IMR-90 (cell line): ENCODE measurements at regions not wholly inside any gene's neighbourhood (a gene's known extent, or its start where the extent isn't known, plus 50 kb on each side); places are given as distances from the start of the nearest gene placed in this dataset.

Source experiments
- ATAC-seq: fragments of 200-7000 bp; cut with Tn5 transposase; 2 replicates; pipeline ENCODE4 v1.9.1; 2020; ENCODE audit warnings: low read depth, mild to moderate bottlenecking, moderate library complexity
- BruUV-seq: library from RNA; stranded (reverse); fragments of 400-500 nt; replicated peaks from 2 replicates; lab custom pipeline; 2021; lab: Mats Ljungman, UMichigan
- CTCF ChIA-PET: fragments of 300-600 bp; formaldehyde crosslinking; extraction: SDS; loops from one replicate; lab custom pipeline; 2021; ENCODE audit warnings: antibody characterized with exemption; lab: Yijun Ruan, JAX
- POLR2A ChIA-PET: fragments of 300-600 bp; sonication (Branson Sonifier 250); formaldehyde crosslinking; loops from one replicate; lab custom pipeline; 2022; ENCODE audit warnings: antibody characterized with exemption; ENCODE audit not compliant: unreplicated experiment; lab: Charles Lee
- DNase-seq: peaks from one replicate; pipeline ENCODE4 v3.0.0; 2013
- H2AFZ ChIP-seq: replicated peaks from 2 replicates; pipeline ENCODE3; 2013; ENCODE audit warnings: low read length, mild to moderate bottlenecking; ENCODE audit not compliant: poor library complexity
- H2AK5ac ChIP-seq: 2 replicates; pipeline ENCODE4 v1.6.1; 2013; ENCODE audit warnings: low read depth, low read length, inconsistent platforms
- H2AK9ac ChIP-seq: replicated peaks from 2 replicates; pipeline ENCODE3; 2013; ENCODE audit warnings: mild to moderate bottlenecking, low read depth, low read length, moderate library complexity; ENCODE audit not compliant: poor library complexity
- H2BK120ac ChIP-seq: 2 replicates; pipeline ENCODE4 v1.6.1; 2013; ENCODE audit warnings: low read depth, low read length, inconsistent platforms
- H2BK15ac ChIP-seq: 3 replicates; pipeline ENCODE4 v1.6.1; 2013; ENCODE audit warnings: low read depth, low read length, inconsistent platforms
- H2BK20ac ChIP-seq: 2 replicates; pipeline ENCODE4 v1.6.1; 2013; ENCODE audit warnings: low read depth, mild to moderate bottlenecking, inconsistent platforms, low read length, moderate library complexity
- H2BK5ac ChIP-seq: 2 replicates; pipeline ENCODE4 v1.6.1; 2013; ENCODE audit warnings: mild to moderate bottlenecking, low read depth, low read length, inconsistent platforms; ENCODE audit not compliant: poor library complexity, severe bottlenecking
- H3K14ac ChIP-seq: replicated peaks from 2 replicates; pipeline ENCODE4 v1.6.1; 2013; ENCODE audit warnings: low read depth, low read length, inconsistent platforms
- H3K18ac ChIP-seq: 2 replicates; pipeline ENCODE4 v1.6.1; 2013; ENCODE audit warnings: low read depth, low read length, control low read depth
- H3K23ac ChIP-seq: 2 replicates; pipeline ENCODE4 v1.6.1; 2013; ENCODE audit warnings: low read depth, low read length, inconsistent platforms
- H3K27ac ChIP-seq: 2 replicates; pipeline ENCODE4 v1.5.1; 2013; ENCODE audit warnings: mild to moderate bottlenecking, control low read depth, low read length; ENCODE audit not compliant: insufficient read depth
- H3K27me3 ChIP-seq: 2 replicates; pipeline ENCODE4 v1.6.1; 2013; ENCODE audit warnings: low read length; ENCODE audit not compliant: control insufficient read depth, insufficient read depth
- H3K36me3 ChIP-seq: 2 replicates; pipeline ENCODE4 v1.6.1; 2013; ENCODE audit warnings: low read length, mixed read lengths; ENCODE audit not compliant: control insufficient read depth, insufficient read depth
- H3K4ac ChIP-seq: 2 replicates; pipeline ENCODE4 v1.6.1; 2013; ENCODE audit warnings: low read depth, low read length, inconsistent platforms
- H3K4me1 ChIP-seq: 2 replicates; pipeline ENCODE4 v1.6.1; 2013; ENCODE audit warnings: low read length, mixed read lengths; ENCODE audit not compliant: control insufficient read depth, insufficient read depth
- H3K4me2 ChIP-seq: 2 replicates; pipeline ENCODE4 v1.6.1; 2013; ENCODE audit warnings: low read depth, mild to moderate bottlenecking, control low read depth, low read length, moderate library complexity
- H3K4me3 ChIP-seq: 2 replicates; pipeline ENCODE4 v1.5.1; 2013; ENCODE audit warnings: low read depth, mild to moderate bottlenecking, control low read depth, low read length, moderate library complexity; ENCODE audit not compliant: insufficient read depth
- H3K56ac ChIP-seq: 2 replicates; pipeline ENCODE4 v1.6.1; 2013; ENCODE audit warnings: low read length, inconsistent platforms; ENCODE audit not compliant: insufficient read depth; ENCODE audit errors: extremely low read depth
- H3K79me1 ChIP-seq, 2 experiments: 2 replicates each; pipeline ENCODE4 v1.6.1; 2013; ENCODE audit warnings: low read length in 2 of 2, inconsistent platforms in 1 of 2, low read depth in 1 of 2
- H3K9ac ChIP-seq: 2 replicates; pipeline ENCODE4 v1.6.1; 2013; ENCODE audit warnings: low read depth, low read length, control low read depth
- H3K9me1 ChIP-seq: 2 replicates; pipeline ENCODE4 v1.6.1; 2013; ENCODE audit warnings: low read length, inconsistent platforms; ENCODE audit not compliant: insufficient read depth
- H3K9me3 ChIP-seq: 2 replicates; pipeline ENCODE4 v1.6.1; 2013; ENCODE audit warnings: low read length; ENCODE audit not compliant: control insufficient read depth, insufficient read depth
- H4K20me1 ChIP-seq: 2 replicates; pipeline ENCODE4 v1.6.1; 2013; ENCODE audit warnings: low read length, inconsistent platforms; ENCODE audit not compliant: insufficient read depth
- H4K5ac ChIP-seq: 2 replicates; pipeline ENCODE4 v1.6.1; 2013; ENCODE audit warnings: mild to moderate bottlenecking, low read depth, low read length, control low read depth
- H4K8ac ChIP-seq, 2 experiments: 2 replicates each; pipeline ENCODE4 v1.6.1; 2013; ENCODE audit warnings: low read depth in 2 of 2, low read length in 2 of 2, control low read depth in 1 of 2, inconsistent platforms in 1 of 2
- H4K91ac ChIP-seq: 2 replicates; pipeline ENCODE4 v1.6.1; 2013; ENCODE audit warnings: low read depth, low read length, inconsistent platforms; ENCODE audit not compliant: insufficient read depth
- CEBPB ChIP-seq: IDR thresholded peaks from 2 replicates; pipeline ENCODE4 v1.6.1; 2012; ENCODE audit warnings: low read depth, low read length, improper control_type of control experiment
- MAFK ChIP-seq: IDR thresholded peaks from 2 replicates; pipeline ENCODE4 v1.6.1; 2012; ENCODE audit warnings: low read depth, low read length, improper control_type of control experiment
- NFE2L2 ChIP-seq: fragments of 150-350 bp; IDR thresholded peaks from 2 replicates; pipeline ENCODE4 v1.6.1; 2016; ENCODE audit warnings: low read depth, mild to moderate bottlenecking, low read length
- RAD21 ChIP-seq: IDR thresholded peaks from 2 replicates; pipeline ENCODE4 v1.6.1; 2012; ENCODE audit warnings: low read length, improper control_type of control experiment
- SMC3 ChIP-seq: fragments of 150-350 bp; IDR thresholded peaks from 2 replicates; pipeline ENCODE4 v1.6.1; 2016; ENCODE audit warnings: low read depth, mild to moderate bottlenecking, antibody characterized with exemption, low read length, moderate library complexity
- USF2 ChIP-seq: fragments of 150-350 bp; IDR thresholded peaks from 2 replicates; pipeline ENCODE4 v1.6.1; 2017; ENCODE audit warnings: mild to moderate bottlenecking, antibody characterized with exemption, low read length, low read depth
- dilution Hi-C: fragments of 300-500 bp; cut with HindIII; formaldehyde crosslinking; loops from one replicate; pipeline ENCODE4 v1.14.3; 2018; ENCODE audit warnings: low sequenced_read_pairs; ENCODE audit not compliant: unreplicated experiment
- in situ Hi-C: fragments of 300-500 bp; cut with MboI; formaldehyde crosslinking; loops from 3 replicates; pipeline ENCODE4 v1.14.3; 2019; ENCODE audit warnings: low sequenced_read_pairs, inconsistent platforms, mixed read lengths
- intact Hi-C: fragments of 100-400 bp; cut with micrococcal nuclease; formaldehyde crosslinking; loops from 2 replicates; pipeline ENCODE4 v1.10.0; 2022
- TF ChIP-seq, protein P1 (sequence below): conservative IDR thresholded peaks from 2 replicates; pipeline ENCODE4 v1.5.1; 2012; ENCODE audit warnings: mild to moderate bottlenecking, low read depth, low read length, improper control_type of control experiment

- Histone ChIP-seq H3K56ac (no peak overlapping the region), H3K18ac (no peak overlapping the region), H2BK20ac (no peak overlapping the region), H3K23ac (no peak overlapping the region), H3K9me3 (no peaks in the 10 kb centered on the region), H3K4me2 (no peak overlapping the region), H2BK15ac (no peak overlapping the region), H2AK5ac (no peak overlapping the region), H3K14ac (no peak overlapping the region), H3K9me1 (no peaks in the 10 kb centered on the region), H4K91ac (no peak overlapping the region), H3K4ac (no peak overlapping the region), H3K27ac (no peak overlapping the region), H3K27me3 (no peaks in the 10 kb centered on the region), H3K4me1 (no peaks in the 10 kb centered on the region), H4K5ac (no peak overlapping the region), H2AK9ac (no peak overlapping the region), H3K9ac (no peak overlapping the region), H3K79me1 (no peaks in the 10 kb centered on the region), H2AFZ (no peak overlapping the region), H3K36me3 (no peaks in the 10 kb centered on the region), H2BK120ac (no peak overlapping the region), H2BK5ac (no peak overlapping the region), H3K4me3 (no peak overlapping the region), H4K8ac (no peak overlapping the region), H4K20me1 (no peaks in the 10 kb centered on the region)
- CTCF ChIA-PET = interaction anchor here (0.6 kb wide), 1 partner anchor 120 kb away, joined by 5 read pairs; no protein-coding TSS in a partner anchor
- DNase-seq (peak; percentile 52), ATAC-seq (0 out of 2 replicates have a peak, but pooled peaks have one; percentile 37)
- no TSS peak for BruUV-seq
- intact Hi-C loops (loop anchor here (2.0 kb wide), 1 partner anchor 60 kb away; no protein-coding TSS in a partner anchor), in situ Hi-C loops (no loop called here), dilution Hi-C loops (no loop called here)
- TF ChIP-seq SMC3 = peak; percentile 45
- no peak for TF ChIP-seq MAFK
- TF ChIP-seq, protein P1, sequence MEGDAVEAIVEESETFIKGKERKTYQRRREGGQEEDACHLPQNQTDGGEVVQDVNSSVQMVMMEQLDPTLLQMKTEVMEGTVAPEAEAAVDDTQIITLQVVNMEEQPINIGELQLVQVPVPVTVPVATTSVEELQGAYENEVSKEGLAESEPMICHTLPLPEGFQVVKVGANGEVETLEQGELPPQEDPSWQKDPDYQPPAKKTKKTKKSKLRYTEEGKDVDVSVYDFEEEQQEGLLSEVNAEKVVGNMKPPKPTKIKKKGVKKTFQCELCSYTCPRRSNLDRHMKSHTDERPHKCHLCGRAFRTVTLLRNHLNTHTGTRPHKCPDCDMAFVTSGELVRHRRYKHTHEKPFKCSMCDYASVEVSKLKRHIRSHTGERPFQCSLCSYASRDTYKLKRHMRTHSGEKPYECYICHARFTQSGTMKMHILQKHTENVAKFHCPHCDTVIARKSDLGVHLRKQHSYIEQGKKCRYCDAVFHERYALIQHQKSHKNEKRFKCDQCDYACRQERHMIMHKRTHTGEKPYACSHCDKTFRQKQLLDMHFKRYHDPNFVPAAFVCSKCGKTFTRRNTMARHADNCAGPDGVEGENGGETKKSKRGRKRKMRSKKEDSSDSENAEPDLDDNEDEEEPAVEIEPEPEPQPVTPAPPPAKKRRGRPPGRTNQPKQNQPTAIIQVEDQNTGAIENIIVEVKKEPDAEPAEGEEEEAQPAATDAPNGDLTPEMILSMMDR = peak; percentile 64
- no peak for TF ChIP-seq USF2
- TF ChIP-seq CEBPB = no peak
- no peak for TF ChIP-seq NFE2L2
- peak; percentile 66 for TF ChIP-seq RAD21
- POLR2A ChIA-PET = no interaction called here
Observed at GRCh38 chr4:127479031-127479622, 153.6 kb upstream of the INTU start.
